Right lobe of liver (tissue), 6 donors: ENCODE measurements at regions not wholly inside any gene's neighbourhood (a gene's known extent, or its start where the extent isn't known, plus 50 kb on each side); places are given as distances from the start of the nearest gene placed in this dataset.

Source experiments
- ATAC-seq, 4 donors: fragments of 200-7000 bp; cut with Tn5 transposase; one replicate each; pipeline ENCODE4 v1.9.1; 2020; ENCODE audit warnings: mild to moderate bottlenecking in 4 of 4, moderate library complexity in 4 of 4
- DNase-seq, 3 donors: peaks; one replicate each; pipeline ENCODE4 v3.0.0-alpha.2; 2020
- H3K27ac ChIP-seq, 3 donors: fragments of 200-600 bp; one replicate each; pipeline ENCODE4 v1.8.0; 2022
- H3K27me3 ChIP-seq, 2 donors: fragments of 200-600 bp; one replicate each; pipeline ENCODE4 v1.8.0; 2022
- H3K36me3 ChIP-seq, 4 donors: fragments of 200-600 bp; sonication (generic) in 1 of 4; one replicate each; pipeline versions ENCODE4 v1.5.1 to v1.8.0; 2017 to 2022; ENCODE audit warnings: control low read depth in 1 of 4
- H3K4me1 ChIP-seq, 4 donors: fragments of 200-600 bp; sonication (generic) in 1 of 4; one replicate each; pipeline versions ENCODE4 v1.5.1 to v1.8.0; 2017 to 2022; ENCODE audit warnings: control low read depth in 1 of 4
- H3K4me3 ChIP-seq, 3 donors: fragments of 200-600 bp; one replicate each; pipeline ENCODE4 v1.8.0; 2022
- H3K9me3 ChIP-seq, 4 donors: fragments of 200-600 bp; sonication (generic) in 1 of 4; one replicate each; pipeline versions ENCODE4 v1.5.1 to v1.8.0; 2017 to 2022; ENCODE audit warnings: control low read depth in 1 of 4
- CTCF ChIP-seq, 4 donors: fragments of 200-600 bp in 3 of 4; fragments of 450-650 bp in 1 of 4; IDR thresholded peaks; one replicate each; pipeline versions ENCODE4 v1.5.1 to v1.8.0; 2016 to 2022; ENCODE audit warnings: antibody characterized with exemption in 4 of 4, mild to moderate bottlenecking in 2 of 4
- POLR2A ChIP-seq: fragments of 450-650 bp; IDR thresholded peaks from one replicate; pipeline ENCODE4 v1.6.1; 2017; ENCODE audit warnings: antibody characterized with exemption, mild to moderate bottlenecking
- WGBS: methylation state at CpG from one replicate; pipeline ENCODE4 v1.1.6; 2018; ENCODE audit warnings: low coverage, low lambda C conversion rate; ENCODE audit not compliant: insufficient coverage; ENCODE audit errors: missing lambda C conversion rate; 5-methylcytosine and 5-hydroxymethylcytosine counted together
- intact Hi-C, 2 donors: fragments of 100-400 bp; cut with DNase I; formaldehyde crosslinking; loops; one replicate each; pipeline versions ENCODE4 v1.11.2 to v1.14.1; 2022
- donor health status: DM: no; HTN: yes; CAD: no.
- donor health status: DM: no; HTN: no; CAD: no.
- donor health status: DM: no; HTN: no; CAD: no.
- donor health status: DM: no; HTN: yes; CAD: no.
- donor health status: DM: no; HTN: yes; CAD: no.

- Histone ChIP-seq H3K27ac (no peak overlapping the region), H3K27me3 (no peaks in the 10 kb centered on the region), H3K36me3 (no peaks in the 10 kb centered on the region), H3K4me1 (no peaks in the 10 kb centered on the region), H3K9me3 (no peaks in the 10 kb centered on the region), H3K4me3 (no peak overlapping the region)
- TF ChIP-seq CTCF (IDR thresholded peaks at IDR 0.05): no peak
- no peak for TF ChIP-seq POLR2A
- intact Hi-C loops: no loop called here
- no peak for ATAC-seq
- no CpG with 5 or more reads among the region's 2 CpGs for WGBS
- DNase-seq: no peak
These were observed 81.1 kb downstream of the STMND1 start for GRCh38 chr6:17182961-17183360.

- no peak for TF ChIP-seq POLR2A
- DNase-seq: no peak
- H3K9me3 ChIP-seq: no peaks in the 10 kb centered on the region
- no peaks in the 10 kb centered on the region for H3K27me3 ChIP-seq
- H3K4me1 ChIP-seq: no peaks in the 10 kb centered on the region
- H3K36me3 ChIP-seq: no peaks in the 10 kb centered on the region
- no peak for ATAC-seq
- WGBS: 38% methylated on average over 1 of the region's 1 CpG
- H3K4me3 ChIP-seq: no peak overlapping the region
- intact Hi-C loops: no loop called here
- no peak overlapping the region for H3K27ac ChIP-seq
These were observed 85.1 kb downstream of the STMND1 start for GRCh38 chr6:17186925-17187324.

GRCh38 chr6:17193106-17193775, 87.9 kb upstream of the RBM24 start:
- no peak for DNase-seq
- WGBS: 81% methylated on average over 3 of the region's 3 CpGs
- TF ChIP-seq POLR2A: no peak
- no peak for TF ChIP-seq CTCF (IDR thresholded peaks at IDR 0.05)
- no peak overlapping the region for H3K27ac ChIP-seq
- H3K4me1 ChIP-seq: no peaks in the 10 kb centered on the region
- ATAC-seq: no peak
- H3K27me3 ChIP-seq: no peaks in the 10 kb centered on the region
- no peaks in the 10 kb centered on the region for H3K36me3 ChIP-seq
- intact Hi-C loops: no loop called here
- no peak overlapping the region for H3K4me3 ChIP-seq
- H3K9me3 ChIP-seq: no peaks in the 10 kb centered on the region

- Histone ChIP-seq H3K9me3 (no peaks in the 10 kb centered on the region), H3K27ac (no peak overlapping the region), H3K4me1 (no peaks in the 10 kb centered on the region), H3K4me3 (no peak overlapping the region), H3K27me3 (no peaks in the 10 kb centered on the region), H3K36me3 (no peaks in the 10 kb centered on the region)
- TF ChIP-seq CTCF (IDR thresholded peaks at IDR 0.05) (no peak), POLR2A (no peak)
- DNase-seq (no peak), ATAC-seq (no peak)
- intact Hi-C loops: no loop called here
- WGBS: 87% methylated on average over 6 of the region's 6 CpGs
These were observed 83.6 kb upstream of the RBM24 start for GRCh38 chr6:17197607-17198006.

- intact Hi-C loops: no loop called here
- TF ChIP-seq CTCF (IDR thresholded peaks at IDR 0.05) (no peak), POLR2A (no peak)
- no peaks in the 10 kb centered on the region for H3K9me3 ChIP-seq
- no peak overlapping the region for H3K4me3 ChIP-seq
- ATAC-seq (no peak), DNase-seq (no peak)
- H3K27ac ChIP-seq: no peak overlapping the region
- no peaks in the 10 kb centered on the region for H3K27me3 ChIP-seq
- 37% methylated on average over 9 of the region's 34 CpGs for WGBS
- H3K36me3 ChIP-seq: no peaks in the 10 kb centered on the region
- no peaks in the 10 kb centered on the region for H3K4me1 ChIP-seq
These were observed 80.8 kb upstream of the RBM24 start for GRCh38 chr6:17200395-17200794.
